ENCODE measurements at regions not wholly inside any gene's neighbourhood (a gene's known extent, or its start where the extent isn't known, plus 50 kb on each side); places are given as distances from the start of the nearest gene placed in this dataset.
A peak's percentile ranks its signal among the peaks of the same experiment; 100 is the strongest.

DNA sequence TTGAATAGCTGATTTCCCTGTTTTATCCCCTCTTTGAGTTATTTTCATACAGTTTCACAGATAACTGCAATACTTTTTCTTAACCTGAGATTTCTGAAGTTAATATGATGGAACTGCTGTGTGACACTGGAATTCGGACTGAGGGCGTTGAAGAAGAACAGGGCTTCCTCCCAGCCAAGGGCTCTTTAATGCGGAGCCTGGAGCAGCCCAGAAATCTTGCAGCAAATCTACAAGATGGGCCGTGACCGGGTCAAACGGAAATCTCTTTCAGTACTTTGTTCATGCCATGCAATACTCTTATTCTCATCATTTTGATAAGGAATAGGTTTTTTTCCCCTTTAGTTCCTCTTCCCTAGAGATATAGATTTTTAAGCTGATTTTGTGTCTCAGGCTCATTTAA is 236.8 kb upstream of the IRX4 start:
- WGBS, 2 donors, result 69 to 87% methylated on average over 6 of the region's 6 CpGs
- peak in 1 of 2 donors; percentile 60 for DNase-seq (ENCODE audit: low spot score in 2 of 2)
- H3K4me3 ChIP-seq (ENCODE audit: low read depth, poor library complexity, severe bottlenecking), result no peak overlapping the region
- intact Hi-C loops (cut with DNase I; ENCODE audit: low total_unique reads), result no loop called here
- TF ChIP-seq, protein P1, sequence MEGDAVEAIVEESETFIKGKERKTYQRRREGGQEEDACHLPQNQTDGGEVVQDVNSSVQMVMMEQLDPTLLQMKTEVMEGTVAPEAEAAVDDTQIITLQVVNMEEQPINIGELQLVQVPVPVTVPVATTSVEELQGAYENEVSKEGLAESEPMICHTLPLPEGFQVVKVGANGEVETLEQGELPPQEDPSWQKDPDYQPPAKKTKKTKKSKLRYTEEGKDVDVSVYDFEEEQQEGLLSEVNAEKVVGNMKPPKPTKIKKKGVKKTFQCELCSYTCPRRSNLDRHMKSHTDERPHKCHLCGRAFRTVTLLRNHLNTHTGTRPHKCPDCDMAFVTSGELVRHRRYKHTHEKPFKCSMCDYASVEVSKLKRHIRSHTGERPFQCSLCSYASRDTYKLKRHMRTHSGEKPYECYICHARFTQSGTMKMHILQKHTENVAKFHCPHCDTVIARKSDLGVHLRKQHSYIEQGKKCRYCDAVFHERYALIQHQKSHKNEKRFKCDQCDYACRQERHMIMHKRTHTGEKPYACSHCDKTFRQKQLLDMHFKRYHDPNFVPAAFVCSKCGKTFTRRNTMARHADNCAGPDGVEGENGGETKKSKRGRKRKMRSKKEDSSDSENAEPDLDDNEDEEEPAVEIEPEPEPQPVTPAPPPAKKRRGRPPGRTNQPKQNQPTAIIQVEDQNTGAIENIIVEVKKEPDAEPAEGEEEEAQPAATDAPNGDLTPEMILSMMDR (IDR thresholded peaks at IDR 0.05), result no peak
- no peak for TF ChIP-seq POLR2A (IDR thresholded peaks at IDR 0.05)

DNA sequence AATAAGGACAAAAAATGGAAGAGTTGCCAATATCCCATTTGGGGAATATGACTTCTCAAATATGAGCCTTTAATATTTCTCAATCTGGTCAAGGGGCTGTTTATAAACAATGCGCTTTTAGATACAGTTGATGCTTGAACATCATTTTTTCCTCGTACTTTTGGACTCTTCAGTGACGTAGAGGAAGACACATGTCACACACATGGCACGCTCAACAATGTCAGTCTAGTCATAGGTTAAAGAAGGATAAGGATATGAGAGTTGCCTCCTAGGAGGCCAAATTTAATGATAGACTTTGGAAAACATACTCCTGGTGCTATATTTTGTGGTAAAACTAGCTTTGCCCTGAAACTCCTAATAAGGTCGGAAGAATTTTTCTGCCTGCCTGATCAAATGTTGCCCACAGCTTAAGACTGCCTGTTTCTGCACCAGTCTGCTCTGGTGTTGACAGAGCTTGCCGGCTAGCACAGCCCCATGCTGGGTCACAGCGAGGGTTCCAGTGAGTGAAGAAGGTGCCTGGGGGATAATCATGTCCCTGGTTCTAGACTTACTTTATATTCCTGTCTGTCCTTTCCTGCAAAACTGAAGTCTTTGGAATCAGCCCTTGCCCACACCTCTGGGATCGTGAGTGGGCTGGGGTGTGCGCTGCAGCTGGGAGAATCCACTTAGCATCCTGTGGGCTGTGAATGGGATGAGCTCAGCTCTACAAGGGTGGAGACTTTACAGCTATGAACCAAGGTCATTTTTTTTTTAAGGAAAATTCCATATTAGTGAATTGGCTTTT is 230.8 kb upstream of the IRX4 start:
- no peak for TF ChIP-seq POLR2A (IDR thresholded peaks at IDR 0.05)
- 84 to 86% methylated on average over 9 of the region's 9 CpGs for WGBS, 2 donors
- intact Hi-C loops (cut with DNase I; ENCODE audit: low total_unique reads), result no loop called here

DNA sequence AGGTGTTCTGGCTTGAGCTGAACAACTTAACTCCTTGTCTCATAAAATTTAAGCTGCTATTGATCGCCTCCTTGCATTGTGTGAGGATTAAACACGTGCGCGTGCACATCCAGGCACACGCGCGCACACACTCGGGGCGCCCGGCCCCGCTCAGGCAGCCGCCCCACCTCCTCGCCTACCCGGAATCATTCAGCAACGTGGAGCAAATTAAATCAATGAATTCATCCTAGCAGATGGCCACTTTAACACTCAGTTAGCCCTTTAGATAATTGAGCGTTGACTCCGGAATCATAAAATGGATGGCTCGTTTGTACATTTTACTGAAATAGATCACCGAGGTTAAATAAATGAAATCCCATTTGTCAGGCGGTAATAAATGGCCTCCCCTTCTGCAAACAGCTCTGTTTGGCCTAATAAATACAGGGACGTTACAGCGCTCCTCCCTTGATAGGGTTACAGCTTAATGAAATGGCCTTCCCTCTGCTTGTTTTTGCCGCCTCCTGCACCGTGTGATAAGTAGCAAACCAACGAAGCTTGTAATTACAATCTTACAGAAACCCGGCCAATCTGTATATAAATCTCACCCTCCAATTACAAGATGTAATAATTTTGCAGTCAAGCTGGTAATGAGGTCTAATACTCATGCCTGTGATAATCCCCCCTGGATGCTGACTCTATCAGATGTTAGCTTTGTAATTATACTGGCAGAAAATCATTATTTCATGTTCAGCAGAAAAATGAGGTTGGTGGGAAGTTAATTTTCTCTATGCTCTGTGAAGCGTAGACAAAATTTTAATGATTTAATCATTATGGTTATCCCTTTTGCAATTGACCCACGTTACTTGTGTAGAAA is 229.7 kb upstream of the IRX4 start:
- H3K4me3 ChIP-seq (ENCODE audit: low read depth, poor library complexity, severe bottlenecking), result no peak overlapping the region
- intact Hi-C loops (cut with DNase I; ENCODE audit: low total_unique reads), result no loop called here
- no peak for DNase-seq (ENCODE audit: low spot score in 2 of 2)
- 83 to 85% methylated on average over 28 of the region's 28 CpGs for WGBS, 2 donors
- TF ChIP-seq, protein P1 (IDR thresholded peaks at IDR 0.05), result no peak
- no peak for TF ChIP-seq POLR2A (IDR thresholded peaks at IDR 0.05)

More for the DNA sequence above, 230.8 kb upstream of the IRX4 start:
- H3K4me3 ChIP-seq (ENCODE audit: low read depth, poor library complexity, severe bottlenecking), result no peak overlapping the region
- peak in 1 of 2 donors; percentile 74 for DNase-seq (ENCODE audit: low spot score in 2 of 2)

GRCh38 chr5:2111569-2112105 is 228.9 kb upstream of the IRX4 start:
- H3K4me3 ChIP-seq (ENCODE audit: low read depth, poor library complexity, severe bottlenecking), result no peak overlapping the region

DNA sequence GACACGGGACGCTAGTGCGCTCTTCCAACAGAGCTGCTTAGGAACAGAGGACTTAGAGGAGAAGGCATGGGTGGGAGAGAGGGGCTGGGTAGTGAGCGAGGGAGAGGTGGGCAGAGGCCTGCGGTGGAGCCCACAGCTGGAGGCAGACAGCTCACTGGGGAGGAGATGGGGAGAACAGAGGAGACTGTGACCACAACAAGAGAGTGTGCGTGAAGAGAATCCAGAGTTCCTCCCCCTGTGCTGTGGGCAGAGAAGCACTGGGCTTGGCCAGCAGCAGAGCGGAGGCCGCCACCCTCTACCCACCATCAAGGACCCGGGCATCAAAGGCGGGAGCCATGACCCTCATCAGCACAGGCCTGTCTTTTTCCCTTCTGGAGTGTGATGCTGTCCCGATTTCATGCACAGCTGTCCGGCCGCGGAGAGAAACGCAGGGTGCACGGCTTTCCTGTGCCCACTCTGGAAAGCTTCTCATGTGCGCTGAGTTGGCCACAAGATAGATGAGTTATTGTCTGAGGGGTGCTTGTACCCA is 228.3 kb upstream of the IRX4 start:
- DNase-seq (ENCODE audit: low spot score in 2 of 2), result peak in 1 of 2 donors; percentile 36
- 90 to 92% methylated on average over 17 of the region's 17 CpGs for WGBS, 2 donors

More at GRCh38 chr5:2111569-2112105, 228.9 kb upstream of the IRX4 start:
- DNase-seq (ENCODE audit: low spot score in 2 of 2), result peak in 1 of 2 donors; percentile 81
- TF ChIP-seq POLR2A (IDR thresholded peaks at IDR 0.05), result no peak
- TF ChIP-seq, protein P1 (IDR thresholded peaks at IDR 0.05), result no peak
- intact Hi-C loops (cut with DNase I; ENCODE audit: low total_unique reads), result no loop called here
- WGBS, 2 donors, result 92% methylated on average over 36 of the region's 36 CpGs

More for the DNA sequence above, 228.3 kb upstream of the IRX4 start:
- TF ChIP-seq POLR2A (IDR thresholded peaks at IDR 0.05), result no peak
- TF ChIP-seq, protein P1 (IDR thresholded peaks at IDR 0.05), result no peak
- H3K4me3 ChIP-seq (ENCODE audit: low read depth, poor library complexity, severe bottlenecking), result no peak overlapping the region
- intact Hi-C loops (cut with DNase I; ENCODE audit: low total_unique reads), result no loop called here

Measured in lower leg skin (tissue), 4 donors.